Natural killer cell treated with Interleukin-12 subunit alpha and Interleukin-12 subunit beta and Interleukin-15 and Interleukin-18, amount 100 ng/mL, for 72 hours (primary cell): ENCODE measurements at regions not wholly inside any gene's neighbourhood (a gene's known extent, or its start where the extent isn't known, plus 50 kb on each side); places are given as distances from the start of the nearest gene placed in this dataset.
"Not testable (repeated sequence)": the region's sequence is repeated elsewhere in the genome, so short reads cannot be mapped to it uniquely, and the experiment has no call there.

ENCODE experiments used
- ATAC-seq, 2 donors: fragments of 150-1000 bp; cut with Tn5 transposase in 1 of 2; sonication (Bioruptor Pico), chemical (Tn5 transposase) in 1 of 2; 2 replicates each; pipeline ENCODE4 v1.10.0; 2021
- DNase-seq: peaks from one replicate; pipeline ENCODE4 v3.0.0; 2022; ENCODE audit warnings: low spot score
- H3K27ac Mint-ChIP-seq, 2 donors: 1 replicate in 1 of 2; 2 replicates in 1 of 2; pipeline ENCODE4 v1.8.0; 2022; ENCODE audit warnings: mixed read lengths in 2 of 2, mild to moderate bottlenecking in 1 of 2, moderate library complexity in 1 of 2
- H3K27me3 Mint-ChIP-seq, 2 donors: 1 replicate in 1 of 2; 2 replicates in 1 of 2; pipeline ENCODE4 v1.8.0; 2022; ENCODE audit warnings: mixed read lengths in 2 of 2
- H3K36me3 Mint-ChIP-seq: one replicate; pipeline ENCODE4 v1.8.0; 2022; ENCODE audit warnings: mixed read lengths
- H3K4me1 Mint-ChIP-seq, 2 donors: 1 replicate in 1 of 2; 2 replicates in 1 of 2; pipeline ENCODE4 v1.8.0; 2022; ENCODE audit warnings: low read depth in 2 of 2, mixed read lengths in 2 of 2, mild to moderate bottlenecking in 1 of 2
- H3K4me3 Mint-ChIP-seq: one replicate; pipeline ENCODE4 v1.8.0; 2022; ENCODE audit warnings: mixed read lengths
- H3K9me3 Mint-ChIP-seq: 2 replicates; pipeline ENCODE4 v1.8.0; 2022; ENCODE audit warnings: mixed read lengths

GRCh38 chr2:66164470-66164869 is 270.5 kb upstream of the MEIS1 start:
- ATAC-seq, result no peak
- H3K4me1 Mint-ChIP-seq, result no peaks in the 10 kb centered on the region
- peaks cover 3% of the 10 kb centered on the region for H3K36me3 Mint-ChIP-seq
- no peak overlapping the region for H3K27ac Mint-ChIP-seq
- no peak overlapping the region for H3K4me3 Mint-ChIP-seq
- H3K27me3 Mint-ChIP-seq, result no peaks in the 10 kb centered on the region
- peaks cover 18% of the 10 kb centered on the region for H3K9me3 Mint-ChIP-seq
- DNase-seq, result no peak

- H3K27me3 Mint-ChIP-seq, result no peaks in the 10 kb centered on the region
- no peaks in the 10 kb centered on the region for H3K4me1 Mint-ChIP-seq
- ATAC-seq (no peak), DNase-seq (no peak)
- peaks cover 23% of the 10 kb centered on the region for H3K9me3 Mint-ChIP-seq
- no peak overlapping the region for H3K27ac Mint-ChIP-seq
- H3K36me3 Mint-ChIP-seq, result peaks cover 16% of the 10 kb centered on the region
- H3K4me3 Mint-ChIP-seq, result no peak overlapping the region
Observed at GRCh38 chr2:66156171-66156570, 278.8 kb upstream of the MEIS1 start.

GRCh38 chr2:66153941-66154340 is 281.0 kb upstream of the MEIS1 start:
- H3K4me1 Mint-ChIP-seq, result no peaks in the 10 kb centered on the region
- H3K27ac Mint-ChIP-seq, result no peak overlapping the region
- ATAC-seq, result no peak
- peaks cover 12% of the 10 kb centered on the region for H3K36me3 Mint-ChIP-seq
- no peaks in the 10 kb centered on the region for H3K27me3 Mint-ChIP-seq
- no peak overlapping the region for H3K4me3 Mint-ChIP-seq
- no peak for DNase-seq
- peaks cover 23% of the 10 kb centered on the region for H3K9me3 Mint-ChIP-seq

GRCh38 chr2:66145490-66145889 is 289.4 kb upstream of the MEIS1 start:
- Mint-ChIP-seq H3K4me3 (no peak overlapping the region), H3K27me3 (no peaks in the 10 kb centered on the region), H3K36me3 (no peaks in the 10 kb centered on the region), H3K9me3 (peaks cover 8% of the 10 kb centered on the region), H3K4me1 (no peaks in the 10 kb centered on the region), H3K27ac (no peak overlapping the region)
- no peak for ATAC-seq
- no peak for DNase-seq

- not testable (repeated sequence) for H3K4me1 Mint-ChIP-seq, DNase-seq, ATAC-seq, H3K4me3 Mint-ChIP-seq, H3K27ac Mint-ChIP-seq, H3K9me3 Mint-ChIP-seq, H3K36me3 Mint-ChIP-seq, H3K27me3 Mint-ChIP-seq
Observed at GRCh38 chr2:66144324-66144723, 290.6 kb upstream of the MEIS1 start.

- Mint-ChIP-seq H3K27me3 (no peaks in the 10 kb centered on the region), H3K4me3 (no peak overlapping the region), H3K9me3 (peaks cover 8% of the 10 kb centered on the region), H3K36me3 (no peaks in the 10 kb centered on the region), H3K4me1 (no peaks in the 10 kb centered on the region), H3K27ac (no peak overlapping the region)
- DNase-seq (no peak), ATAC-seq (no peak)
Observed at GRCh38 chr2:66137606-66138130, 297.3 kb upstream of the MEIS1 start.

GRCh38 chr2:66134138-66134701 is 300.7 kb upstream of the MEIS1 start:
- no peak overlapping the region for H3K27ac Mint-ChIP-seq
- no peak overlapping the region for H3K4me3 Mint-ChIP-seq
- DNase-seq, result no peak
- no peaks in the 10 kb centered on the region for H3K4me1 Mint-ChIP-seq
- no peaks in the 10 kb centered on the region for H3K27me3 Mint-ChIP-seq
- H3K9me3 Mint-ChIP-seq, result peaks cover 10% of the 10 kb centered on the region
- no peaks in the 10 kb centered on the region for H3K36me3 Mint-ChIP-seq
- no peak for ATAC-seq

GRCh38 chr2:66127656-66128055 is 307.3 kb upstream of the MEIS1 start:
- ATAC-seq (no peak), DNase-seq (no peak)
- Mint-ChIP-seq H3K9me3 (peaks cover 8% of the 10 kb centered on the region), H3K36me3 (no peaks in the 10 kb centered on the region), H3K27me3 (no peaks in the 10 kb centered on the region), H3K4me1 (no peaks in the 10 kb centered on the region), H3K27ac (no peak overlapping the region), H3K4me3 (no peak overlapping the region)

- Mint-ChIP-seq H3K27me3 (no peaks in the 10 kb centered on the region), H3K36me3 (no peaks in the 10 kb centered on the region), H3K4me1 (no peaks in the 10 kb centered on the region), H3K9me3 (peaks cover 6% of the 10 kb centered on the region), H3K27ac (no peak overlapping the region), H3K4me3 (no peak overlapping the region)
- ATAC-seq (no peak), DNase-seq (no peak)
Observed at GRCh38 chr2:66127061-66127460, 307.9 kb upstream of the MEIS1 start.

- H3K4me3 Mint-ChIP-seq, result no peak overlapping the region
- peaks cover 6% of the 10 kb centered on the region for H3K9me3 Mint-ChIP-seq
- H3K27ac Mint-ChIP-seq, result no peak overlapping the region
- H3K4me1 Mint-ChIP-seq, result no peaks in the 10 kb centered on the region
- H3K27me3 Mint-ChIP-seq, result no peaks in the 10 kb centered on the region
- ATAC-seq (no peak), DNase-seq (no peak)
- no peaks in the 10 kb centered on the region for H3K36me3 Mint-ChIP-seq
Observed at GRCh38 chr2:66125951-66126350, 309.0 kb upstream of the MEIS1 start.

- no peak for ATAC-seq
- DNase-seq, result no peak
- Mint-ChIP-seq H3K27ac (no peak overlapping the region), H3K27me3 (no peaks in the 10 kb centered on the region), H3K4me1 (no peaks in the 10 kb centered on the region), H3K36me3 (no peaks in the 10 kb centered on the region), H3K9me3 (peaks cover 3% of the 10 kb centered on the region), H3K4me3 (no peak overlapping the region)
Observed at GRCh38 chr2:66122516-66122915, 312.4 kb upstream of the MEIS1 start.

GRCh38 chr2:66121946-66122345 is 313.0 kb upstream of the MEIS1 start:
- ATAC-seq (no peak), DNase-seq (no peak)
- no peaks in the 10 kb centered on the region for H3K36me3 Mint-ChIP-seq
- no peaks in the 10 kb centered on the region for H3K27me3 Mint-ChIP-seq
- no peak overlapping the region for H3K4me3 Mint-ChIP-seq
- H3K27ac Mint-ChIP-seq, result no peak overlapping the region
- H3K9me3 Mint-ChIP-seq, result peaks cover 3% of the 10 kb centered on the region
- no peaks in the 10 kb centered on the region for H3K4me1 Mint-ChIP-seq

- Mint-ChIP-seq H3K36me3 (no peaks in the 10 kb centered on the region), H3K4me3 (no peak overlapping the region), H3K4me1 (no peaks in the 10 kb centered on the region), H3K27me3 (no peaks in the 10 kb centered on the region), H3K9me3 (peaks cover 7% of the 10 kb centered on the region), H3K27ac (no peak overlapping the region)
- ATAC-seq (no peak), DNase-seq (no peak)
Observed at GRCh38 chr2:66113988-66114625, 320.8 kb upstream of the MEIS1 start.

- H3K27ac Mint-ChIP-seq, result no peak overlapping the region
- H3K4me3 Mint-ChIP-seq, result no peak overlapping the region
- H3K4me1 Mint-ChIP-seq, result no peaks in the 10 kb centered on the region
- H3K36me3 Mint-ChIP-seq, result no peaks in the 10 kb centered on the region
- DNase-seq, result no peak
- H3K9me3 Mint-ChIP-seq, result peaks cover 7% of the 10 kb centered on the region
- ATAC-seq, result no peak
- no peaks in the 10 kb centered on the region for H3K27me3 Mint-ChIP-seq
Observed at GRCh38 chr2:66111706-66112105, 323.2 kb upstream of the MEIS1 start.

GRCh38 chr2:66110608-66111007 is 324.3 kb upstream of the MEIS1 start:
- H3K27ac Mint-ChIP-seq, result no peak overlapping the region

More at GRCh38 chr2:66110608-66111007, 324.3 kb upstream of the MEIS1 start:
- Mint-ChIP-seq H3K36me3 (no peaks in the 10 kb centered on the region), H3K9me3 (peaks cover 7% of the 10 kb centered on the region), H3K4me3 (no peak overlapping the region), H3K4me1 (no peaks in the 10 kb centered on the region), H3K27me3 (no peaks in the 10 kb centered on the region)
- ATAC-seq, result no peak
- DNase-seq, result no peak
